OCI-M2 (cell line): ENCODE measurements at regions not wholly inside any gene's neighbourhood (a gene's known extent, or its start where the extent isn't known, plus 50 kb on each side); places are given as distances from the start of the nearest gene placed in this dataset.
"Not testable (repeated sequence)": the region's sequence is repeated elsewhere in the genome, so short reads cannot be mapped to it uniquely, and the experiment has no call there.

Experiments used
- DNase-seq: peaks from one replicate; lab custom pipeline; 2025; ENCODE audit not compliant: unreplicated experiment; lab: John Stamatoyannopoulos, UW

- DNase-seq, result peak; percentile 56
These were observed 497.3 kb upstream of the PITX2 start for GRCh38 chr4:111120191-111120590.

GRCh38 chr4:111126340-111126739 lies 503.5 kb upstream of the PITX2 start:
- no peak for DNase-seq

GRCh38 chr4:111127841-111128240 lies 505.0 kb upstream of the PITX2 start:
- DNase-seq, result no peak

GRCh38 chr4:111128327-111128726 lies 505.4 kb upstream of the PITX2 start:
- no peak for DNase-seq

- no peak for DNase-seq
These were observed 513.6 kb upstream of the PITX2 start for GRCh38 chr4:111136438-111136837.

- no peak for DNase-seq
These were observed 514.1 kb upstream of the PITX2 start for GRCh38 chr4:111136967-111137366.

GRCh38 chr4:111143510-111143909 lies 520.6 kb upstream of the PITX2 start:
- DNase-seq, result no peak

- DNase-seq, result no peak
These were observed 532.1 kb upstream of the PITX2 start for GRCh38 chr4:111154934-111155333.

- not testable (repeated sequence) for DNase-seq
These were observed 541.7 kb upstream of the PITX2 start for GRCh38 chr4:111164556-111164955.

GRCh38 chr4:111174331-111174730 lies 551.5 kb upstream of the PITX2 start:
- DNase-seq, result no peak

GRCh38 chr4:111178231-111178630 lies 555.4 kb upstream of the PITX2 start:
- DNase-seq, result no peak

- DNase-seq, result no peak
These were observed 564.2 kb upstream of the PITX2 start for GRCh38 chr4:111187108-111187507.

GRCh38 chr4:111198446-111198845 lies 575.6 kb upstream of the PITX2 start:
- no peak for DNase-seq

- DNase-seq, result no peak
These were observed 581.9 kb upstream of the PITX2 start for GRCh38 chr4:111204797-111205196.

GRCh38 chr4:111208970-111209369 lies 586.1 kb upstream of the PITX2 start:
- no peak for DNase-seq

GRCh38 chr4:111209706-111210105 lies 586.8 kb upstream of the PITX2 start:
- no peak for DNase-seq

GRCh38 chr4:111210595-111210994 lies 587.7 kb upstream of the PITX2 start:
- DNase-seq, result no peak

GRCh38 chr4:111213531-111213930 lies 590.7 kb upstream of the PITX2 start:
- no peak for DNase-seq

GRCh38 chr4:111214371-111214770 lies 591.5 kb upstream of the PITX2 start:
- DNase-seq, result no peak

GRCh38 chr4:111215755-111216154 lies 592.9 kb upstream of the PITX2 start:
- no peak for DNase-seq

- no peak for DNase-seq
These were observed 593.9 kb upstream of the PITX2 start for GRCh38 chr4:111216791-111217190.

GRCh38 chr4:111221371-111221770 lies 598.5 kb upstream of the PITX2 start:
- DNase-seq, result no peak

- no peak for DNase-seq
These were observed 605.5 kb upstream of the PITX2 start for GRCh38 chr4:111228396-111228795.

GRCh38 chr4:111228874-111229273 lies 606.0 kb upstream of the PITX2 start:
- DNase-seq, result no peak
